ENCODE measurements at regions not wholly inside any gene's neighbourhood (a gene's known extent, or its start where the extent isn't known, plus 50 kb on each side); places are given as distances from the start of the nearest gene placed in this dataset.

GRCh38 chr9:126030716-126031115 lies 283.5 kb downstream of the PBX3 start:
- DNase-seq (ENCODE audit: low read depth) = no peak
- TF ChIP-seq, protein P1, sequence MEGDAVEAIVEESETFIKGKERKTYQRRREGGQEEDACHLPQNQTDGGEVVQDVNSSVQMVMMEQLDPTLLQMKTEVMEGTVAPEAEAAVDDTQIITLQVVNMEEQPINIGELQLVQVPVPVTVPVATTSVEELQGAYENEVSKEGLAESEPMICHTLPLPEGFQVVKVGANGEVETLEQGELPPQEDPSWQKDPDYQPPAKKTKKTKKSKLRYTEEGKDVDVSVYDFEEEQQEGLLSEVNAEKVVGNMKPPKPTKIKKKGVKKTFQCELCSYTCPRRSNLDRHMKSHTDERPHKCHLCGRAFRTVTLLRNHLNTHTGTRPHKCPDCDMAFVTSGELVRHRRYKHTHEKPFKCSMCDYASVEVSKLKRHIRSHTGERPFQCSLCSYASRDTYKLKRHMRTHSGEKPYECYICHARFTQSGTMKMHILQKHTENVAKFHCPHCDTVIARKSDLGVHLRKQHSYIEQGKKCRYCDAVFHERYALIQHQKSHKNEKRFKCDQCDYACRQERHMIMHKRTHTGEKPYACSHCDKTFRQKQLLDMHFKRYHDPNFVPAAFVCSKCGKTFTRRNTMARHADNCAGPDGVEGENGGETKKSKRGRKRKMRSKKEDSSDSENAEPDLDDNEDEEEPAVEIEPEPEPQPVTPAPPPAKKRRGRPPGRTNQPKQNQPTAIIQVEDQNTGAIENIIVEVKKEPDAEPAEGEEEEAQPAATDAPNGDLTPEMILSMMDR (IDR thresholded peaks at IDR 0.05; ENCODE audit: low read depth, low read length, missing control alignments) = no peak

GRCh38 chr9:126031116-126031515 lies 283.9 kb downstream of the PBX3 start:
- TF ChIP-seq, protein P1 (IDR thresholded peaks at IDR 0.05; ENCODE audit: low read depth, low read length, missing control alignments) = no peak
- no peak overlapping the region for H3K4me3 ChIP-seq (ENCODE audit: low read depth, low read length)
- no peak for DNase-seq (ENCODE audit: low read depth)

More at GRCh38 chr9:126030716-126031115, 283.5 kb downstream of the PBX3 start:
- H3K4me3 ChIP-seq (ENCODE audit: low read depth, low read length) = no peak overlapping the region

GRCh38 chr9:126032135-126032534 lies 285.0 kb downstream of the PBX3 start:
- TF ChIP-seq, protein P1 (IDR thresholded peaks at IDR 0.05; ENCODE audit: low read depth, low read length, missing control alignments) = no peak
- DNase-seq (ENCODE audit: low read depth) = no peak
- H3K4me3 ChIP-seq (ENCODE audit: low read depth, low read length) = no peak overlapping the region

- TF ChIP-seq, protein P1 (IDR thresholded peaks at IDR 0.05; ENCODE audit: low read depth, low read length, missing control alignments) = no peak
- no peak overlapping the region for H3K4me3 ChIP-seq (ENCODE audit: low read depth, low read length)
- no peak for DNase-seq (ENCODE audit: low read depth)
These were observed 286.1 kb downstream of the PBX3 start for GRCh38 chr9:126033318-126033717.

DNA sequence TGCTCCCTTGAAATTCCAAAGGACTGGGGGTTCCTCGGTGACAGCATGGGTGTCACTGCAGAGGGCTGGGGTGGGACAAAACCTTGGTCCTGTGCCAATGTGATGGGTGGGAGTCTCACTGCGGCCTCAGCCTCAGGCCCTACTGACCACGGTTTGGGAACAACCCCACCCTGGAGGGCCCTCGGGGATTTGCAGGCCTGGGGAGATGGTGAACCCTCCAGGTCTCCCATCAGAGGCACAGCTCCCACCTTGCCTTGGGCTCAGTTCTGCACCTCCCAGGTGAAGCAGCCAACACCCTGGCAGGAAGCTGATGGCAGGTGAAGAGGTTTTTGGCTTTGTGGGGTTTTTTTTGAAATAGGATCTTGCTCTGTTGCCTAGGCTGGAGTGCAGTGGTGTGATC lies 286.8 kb downstream of the PBX3 start:
- no peak for DNase-seq (ENCODE audit: low read depth)
- TF ChIP-seq, protein P1 (IDR thresholded peaks at IDR 0.05; ENCODE audit: low read depth, low read length, missing control alignments) = no peak
- no peak overlapping the region for H3K4me3 ChIP-seq (ENCODE audit: low read depth, low read length)

DNA sequence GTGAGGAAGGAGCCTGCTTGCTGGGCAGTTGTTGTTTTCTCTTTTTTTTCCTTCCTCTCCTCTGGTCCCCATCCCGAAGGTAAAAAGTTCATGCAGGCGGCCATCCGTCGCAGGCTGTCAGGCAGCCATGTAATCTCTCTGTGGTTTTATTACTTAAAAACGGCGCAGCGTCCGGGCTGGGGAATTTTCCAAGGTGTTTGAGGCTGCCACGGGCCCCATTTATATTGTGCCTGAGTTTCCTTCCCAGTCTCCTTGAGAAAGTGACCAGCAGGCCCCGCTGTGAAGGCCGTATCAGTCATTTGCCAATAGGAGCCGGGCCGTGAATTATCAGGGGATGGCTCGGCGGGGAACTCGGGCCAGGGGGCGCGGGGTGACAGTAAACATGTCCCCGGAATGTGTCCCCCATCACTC lies 289.7 kb downstream of the PBX3 start:
- no peak for DNase-seq (ENCODE audit: low read depth)
- TF ChIP-seq, protein P1 (IDR thresholded peaks at IDR 0.05; ENCODE audit: low read depth, low read length, missing control alignments) = no peak
- no peak overlapping the region for H3K4me3 ChIP-seq (ENCODE audit: low read depth, low read length)

- no peak for DNase-seq (ENCODE audit: low read depth)
- no peak overlapping the region for H3K4me3 ChIP-seq (ENCODE audit: low read depth, low read length)
- TF ChIP-seq, protein P1 (IDR thresholded peaks at IDR 0.05; ENCODE audit: low read depth, low read length, missing control alignments) = no peak
These were observed 287.8 kb upstream of the MVB12B start for GRCh38 chr9:126038790-126039189.
